ENCODE measurements at regions not wholly inside any gene's neighbourhood (a gene's known extent, or its start where the extent isn't known, plus 50 kb on each side); places are given as distances from the start of the nearest gene placed in this dataset.

- CTCF ChIA-PET = no interaction called here
Measured at GRCh38 chr1:193411714-193412113, 225.3 kb upstream of the B3GALT2 start.

GRCh38 chr1:193411215-193411614, 224.8 kb upstream of the B3GALT2 start:
- TF ChIP-seq, protein P1, sequence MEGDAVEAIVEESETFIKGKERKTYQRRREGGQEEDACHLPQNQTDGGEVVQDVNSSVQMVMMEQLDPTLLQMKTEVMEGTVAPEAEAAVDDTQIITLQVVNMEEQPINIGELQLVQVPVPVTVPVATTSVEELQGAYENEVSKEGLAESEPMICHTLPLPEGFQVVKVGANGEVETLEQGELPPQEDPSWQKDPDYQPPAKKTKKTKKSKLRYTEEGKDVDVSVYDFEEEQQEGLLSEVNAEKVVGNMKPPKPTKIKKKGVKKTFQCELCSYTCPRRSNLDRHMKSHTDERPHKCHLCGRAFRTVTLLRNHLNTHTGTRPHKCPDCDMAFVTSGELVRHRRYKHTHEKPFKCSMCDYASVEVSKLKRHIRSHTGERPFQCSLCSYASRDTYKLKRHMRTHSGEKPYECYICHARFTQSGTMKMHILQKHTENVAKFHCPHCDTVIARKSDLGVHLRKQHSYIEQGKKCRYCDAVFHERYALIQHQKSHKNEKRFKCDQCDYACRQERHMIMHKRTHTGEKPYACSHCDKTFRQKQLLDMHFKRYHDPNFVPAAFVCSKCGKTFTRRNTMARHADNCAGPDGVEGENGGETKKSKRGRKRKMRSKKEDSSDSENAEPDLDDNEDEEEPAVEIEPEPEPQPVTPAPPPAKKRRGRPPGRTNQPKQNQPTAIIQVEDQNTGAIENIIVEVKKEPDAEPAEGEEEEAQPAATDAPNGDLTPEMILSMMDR (IDR thresholded peaks at IDR 0.05; ENCODE audit: control extremely low read depth, extremely low read depth, low read depth, missing control alignments) = no peak
- CTCF ChIA-PET = no interaction called here
- POLR2A ChIA-PET = no interaction called here
- no peak for DNase-seq (ENCODE audit: extremely low spot score)

More at GRCh38 chr1:193411714-193412113, 225.3 kb upstream of the B3GALT2 start:
- DNase-seq (ENCODE audit: extremely low spot score) = no peak
- POLR2A ChIA-PET = no interaction called here
- TF ChIP-seq, protein P1 (IDR thresholded peaks at IDR 0.05; ENCODE audit: control extremely low read depth, extremely low read depth, low read depth, missing control alignments) = no peak

GRCh38 chr1:193408782-193409293, 222.4 kb upstream of the B3GALT2 start:
- TF ChIP-seq, protein P1 (IDR thresholded peaks at IDR 0.05; ENCODE audit: control extremely low read depth, extremely low read depth, low read depth, missing control alignments) = no peak
- ChIA-PET CTCF (no interaction called here), POLR2A (no interaction called here)
- no peak for DNase-seq (ENCODE audit: extremely low spot score)

- ChIA-PET CTCF (interaction anchor here (1.0 to 1.3 kb wide), 2 partner anchors 11 to 12 kb away, joined by 3 read pairs; no protein-coding TSS in a partner anchor), POLR2A (no interaction called here)
- DNase-seq (ENCODE audit: extremely low spot score) = peak; percentile 15
- TF ChIP-seq, protein P1 (IDR thresholded peaks at IDR 0.05; ENCODE audit: control extremely low read depth, extremely low read depth, low read depth, missing control alignments) = peak; percentile 69
Measured at GRCh38 chr1:193406901-193407300, 220.5 kb upstream of the B3GALT2 start.

GRCh38 chr1:193404236-193404635, 217.8 kb upstream of the B3GALT2 start:
- ChIA-PET CTCF (no interaction called here), POLR2A (no interaction called here)
- DNase-seq (ENCODE audit: extremely low spot score) = no peak
- TF ChIP-seq, protein P1 (IDR thresholded peaks at IDR 0.05; ENCODE audit: control extremely low read depth, extremely low read depth, low read depth, missing control alignments) = no peak

- ChIA-PET CTCF (no interaction called here), POLR2A (no interaction called here)
- DNase-seq (ENCODE audit: extremely low spot score) = no peak
- TF ChIP-seq, protein P1 (IDR thresholded peaks at IDR 0.05; ENCODE audit: control extremely low read depth, extremely low read depth, low read depth, missing control alignments) = no peak
Measured at GRCh38 chr1:193402977-193403376, 216.6 kb upstream of the B3GALT2 start.

- CTCF ChIA-PET = no interaction called here
- TF ChIP-seq, protein P1 (IDR thresholded peaks at IDR 0.05; ENCODE audit: control extremely low read depth, extremely low read depth, low read depth, missing control alignments) = no peak
- POLR2A ChIA-PET = no interaction called here
- no peak for DNase-seq (ENCODE audit: extremely low spot score)
Measured at GRCh38 chr1:193402037-193402436, 215.6 kb upstream of the B3GALT2 start.

Data from GM10248 (cell line).